Endothelial cell of umbilical vein (primary cell): ENCODE measurements at regions not wholly inside any gene's neighbourhood (a gene's known extent, or its start where the extent isn't known, plus 50 kb on each side); places are given as distances from the start of the nearest gene placed in this dataset.

ENCODE experiments used
- BruUV-seq: library from RNA; stranded (reverse); fragments of 400-500 nt; replicated peaks from 2 replicates; lab custom pipeline; 2021; lab: Mats Ljungman, UMichigan
- CTCF ChIA-PET: fragments of 300-600, 350-600 bp; sonication (Branson Sonifier 250); formaldehyde crosslinking; loops from one replicate; lab custom pipeline; 2021; ENCODE audit warnings: antibody characterized with exemption, inconsistent platforms; lab: Charles Lee
- POLR2A ChIA-PET: fragments of 300-600, 350-600 bp; sonication (Branson Sonifier 250); formaldehyde crosslinking; loops from one replicate; lab custom pipeline; 2021; ENCODE audit warnings: antibody characterized with exemption, inconsistent platforms; lab: Charles Lee
- DNase-seq: peaks from one replicate; pipeline ENCODE4 v3.0.0-alpha.2; 2011; ENCODE audit warnings: low read depth, low spot score
- FAIRE-seq: peaks from 2 replicates; lab custom pipeline; 2011; peaks lifted over from hg19 to GRCh38; lab: Jason Lieb, UNC
- H2AFZ ChIP-seq: 2 replicates; pipeline ENCODE4 v1.6.0; 2012; ENCODE audit warnings: low read depth, low read length, control low read depth, inconsistent platforms
- H3K27ac ChIP-seq: 2 replicates; pipeline ENCODE4 v1.5.1; 2011; ENCODE audit warnings: low read depth, mild to moderate bottlenecking, control low read depth, low read length, moderate library complexity; ENCODE audit not compliant: insufficient read depth
- H3K27me3 ChIP-seq, 2 experiments: 2 replicates each; pipeline versions ENCODE4 v1.6.0 to v1.6.1; 2011; ENCODE audit warnings: low read length in 2 of 2, mixed read lengths in 1 of 2; ENCODE audit not compliant: control insufficient read depth in 2 of 2, insufficient read depth in 2 of 2
- H3K36me3 ChIP-seq, 2 experiments: 2 replicates in 1 of 2; 3 replicates in 1 of 2; pipeline ENCODE4 v1.5.1; 2011; ENCODE audit warnings: low read length in 2 of 2, mild to moderate bottlenecking in 1 of 2, moderate library complexity in 1 of 2; ENCODE audit not compliant: control insufficient read depth in 2 of 2, insufficient read depth in 2 of 2; ENCODE audit errors: extremely low read depth in 1 of 2
- H3K4me1 ChIP-seq: 3 replicates; pipeline ENCODE4 v1.5.1; 2011; ENCODE audit warnings: mild to moderate bottlenecking, low read length; ENCODE audit not compliant: control insufficient read depth, insufficient read depth; ENCODE audit errors: extremely low read depth
- H3K4me2 ChIP-seq: 2 replicates; pipeline ENCODE4 v1.6.1; 2011; ENCODE audit warnings: low read length, control low read depth, mixed read lengths; ENCODE audit not compliant: insufficient read depth
- H3K4me3 ChIP-seq, 3 experiments: fragments of 200-600 bp in 1 of 3; sonication (generic), shearing (Covaris generic) in 1 of 3; replicated peaks in 1 of 3; 2 replicates each; pipeline ENCODE4 v1.5.1; 2011 to 2016; ENCODE audit warnings: control low read depth in 3 of 3, low read length in 3 of 3, mild to moderate bottlenecking in 2 of 3, inconsistent platforms in 1 of 3, low read depth in 1 of 3, moderate library complexity in 1 of 3; ENCODE audit not compliant: insufficient read depth in 1 of 3
- H3K79me2 ChIP-seq: 2 replicates; pipeline ENCODE4 v1.6.0; 2012; ENCODE audit warnings: low read length, inconsistent platforms; ENCODE audit not compliant: control insufficient read depth, insufficient read depth
- H3K9ac ChIP-seq: replicated peaks from 2 replicates; pipeline ENCODE3; 2011; ENCODE audit warnings: low read length, control low read depth; ENCODE audit not compliant: insufficient read depth; ENCODE audit errors: extremely low read depth
- H3K9me1 ChIP-seq: replicated peaks from 3 replicates; pipeline ENCODE4 v1.6.0; 2011; ENCODE audit warnings: mild to moderate bottlenecking, low read length; ENCODE audit not compliant: control insufficient read depth, insufficient read depth; ENCODE audit errors: extremely low read depth
- H3K9me3 ChIP-seq: replicated peaks from 2 replicates; pipeline ENCODE4 v1.5.1; 2012; ENCODE audit warnings: low read length, inconsistent platforms; ENCODE audit not compliant: control insufficient read depth, insufficient read depth
- H4K20me1 ChIP-seq: replicated peaks from 2 replicates; pipeline ENCODE3; 2011; ENCODE audit warnings: mild to moderate bottlenecking, low read length; ENCODE audit not compliant: control insufficient read depth, insufficient read depth; ENCODE audit errors: extremely low read depth
- CTCF ChIP-seq, 2 donors: IDR thresholded peaks; 1 replicate in 1 of 2; 2 replicates in 1 of 2; pipeline ENCODE4 v1.5.1; 2011; ENCODE audit warnings: low read length in 2 of 2, mild to moderate bottlenecking in 2 of 2, moderate library complexity in 2 of 2, control low read depth in 1 of 2, inconsistent platforms in 1 of 2, low read depth in 1 of 2; ENCODE audit not compliant: insufficient read depth in 1 of 2; ENCODE audit errors: extremely low read depth in 1 of 2
- EZH2 ChIP-seq: IDR thresholded peaks from 2 replicates; pipeline ENCODE4 v1.6.1; 2012; ENCODE audit warnings: borderline replicate concordance, low read depth, mild to moderate bottlenecking, moderate library complexity, low read length, inconsistent platforms; ENCODE audit not compliant: severe bottlenecking
- FOS ChIP-seq: IDR thresholded peaks from 2 replicates; pipeline ENCODE4 v1.6.1; 2011; ENCODE audit warnings: mild to moderate bottlenecking, low read length, moderate library complexity, borderline replicate concordance; ENCODE audit not compliant: insufficient read depth
- GATA2 ChIP-seq: IDR thresholded peaks from 2 replicates; pipeline ENCODE4 v1.7.0; 2011; ENCODE audit warnings: low read depth, mild to moderate bottlenecking, moderate library complexity, mixed read lengths, low read length; ENCODE audit not compliant: insufficient read length, insufficient read depth
- JUN ChIP-seq: IDR thresholded peaks from 2 replicates; pipeline ENCODE4 v1.6.1; 2011; ENCODE audit warnings: borderline replicate concordance, low read depth; ENCODE audit not compliant: insufficient read length, insufficient read depth
- MAX ChIP-seq: IDR thresholded peaks from 2 replicates; pipeline ENCODE4 v1.6.1; 2011; ENCODE audit not compliant: insufficient read depth, insufficient read length
- MYC ChIP-seq: IDR thresholded peaks from one replicate; pipeline ENCODE4 v1.6.1; 2011; ENCODE audit warnings: mild to moderate bottlenecking, low read depth, low read length
- POLR2A ChIP-seq: IDR thresholded peaks from 2 replicates; pipeline ENCODE4 v1.6.1; 2012; ENCODE audit warnings: low read depth, mild to moderate bottlenecking, control low read depth, low read length
- POLR2AphosphoS5 ChIP-seq: IDR thresholded peaks from 2 replicates; pipeline ENCODE4 v1.6.1; 2012; ENCODE audit warnings: low read depth, mild to moderate bottlenecking, control low read depth, low read length, moderate library complexity; ENCODE audit not compliant: insufficient read depth
- dilution Hi-C: fragments of 300-500 bp; cut with MboI; formaldehyde crosslinking; loops from one replicate; pipeline ENCODE4 v1.15.0; 2019; ENCODE audit warnings: low sequenced_read_pairs; ENCODE audit not compliant: extremely low pct_ligation_motif_present
- intact Hi-C: fragments of 100-400 bp; cut with micrococcal nuclease; formaldehyde crosslinking; loops from one replicate; pipeline ENCODE4 v1.10.0; 2022

- Histone ChIP-seq H3K4me3 (no peak overlapping the region), H3K4me2 (no peak overlapping the region), H2AFZ (no peak overlapping the region), H3K79me2 (no peaks in the 10 kb centered on the region), H3K9ac (no peak overlapping the region), H3K9me3 (no peaks in the 10 kb centered on the region), H3K27me3 (no peaks in the 10 kb centered on the region), H3K4me1 (peaks cover 17% of the 10 kb centered on the region), H3K27ac (no peak overlapping the region), H4K20me1 (no peaks in the 10 kb centered on the region), H3K36me3 (no peaks in the 10 kb centered on the region), H3K9me1 (no peaks in the 10 kb centered on the region)
- ChIA-PET CTCF (no interaction called here), POLR2A (no interaction called here)
- TF ChIP-seq GATA2 (no peak), POLR2AphosphoS5 (no peak), EZH2 (no peak), MAX (no peak), FOS (no peak), JUN (no peak), MYC (no peak), POLR2A (no peak), CTCF (IDR thresholded peaks at IDR 0.05; ENCODE audit: extremely low read depth in 1 of 2, insufficient read depth in 1 of 2, low read depth in 1 of 2, low read length in 2 of 2) (no peak)
- no TSS peak for BruUV-seq
- DNase-seq (no peak), FAIRE-seq (no peak)
- intact Hi-C loops (no loop called here), dilution Hi-C loops (no loop called here)
Observed at GRCh38 chr2:236752096-236752495, 182.5 kb downstream of the ACKR3 start.
